Epithelial cell of prostate (primary cell): ENCODE measurements at regions not wholly inside any gene's neighbourhood (a gene's known extent, or its start where the extent isn't known, plus 50 kb on each side); places are given as distances from the start of the nearest gene placed in this dataset.

Experiments used
- DNase-seq: peaks from one replicate; pipeline ENCODE4 v3.0.0-alpha.2; 2011; ENCODE audit warnings: low read depth, low spot score
- H3K27ac ChIP-seq: fragments of 450-650 bp; 2 replicates; pipeline ENCODE4 v1.5.1; 2017; ENCODE audit warnings: mild to moderate bottlenecking

GRCh38 chr20:58096880-58097423 is 131.5 kb downstream of the ANKRD60 start:
- H3K27ac ChIP-seq: no peak overlapping the region
- DNase-seq: no peak

DNA sequence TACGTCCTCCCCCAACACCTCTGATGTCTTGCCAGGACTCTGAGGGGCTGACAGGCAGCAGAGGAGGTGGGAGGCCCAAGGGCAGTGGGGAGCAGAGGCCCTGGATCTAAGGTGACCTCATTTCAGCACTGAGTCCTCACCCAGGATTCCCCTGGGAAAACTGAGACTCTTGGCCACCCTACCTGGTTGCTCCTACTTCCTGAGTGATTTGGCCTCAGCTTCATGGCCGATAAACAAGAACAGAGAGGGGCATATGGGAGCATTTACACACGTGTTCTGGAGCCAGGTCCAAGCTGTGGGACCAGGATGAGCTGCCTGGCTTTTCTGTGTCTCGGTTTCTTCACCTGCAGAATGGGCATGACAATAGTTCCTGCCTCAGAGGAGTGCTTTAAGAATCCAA is 133.8 kb downstream of the ANKRD60 start:
- no peak for DNase-seq

GRCh38 chr20:58094160-58094559 is 134.3 kb downstream of the ANKRD60 start:
- no peak for DNase-seq
- no peak overlapping the region for H3K27ac ChIP-seq

More for the DNA sequence above, 133.8 kb downstream of the ANKRD60 start:
- H3K27ac ChIP-seq: no peak overlapping the region

DNA sequence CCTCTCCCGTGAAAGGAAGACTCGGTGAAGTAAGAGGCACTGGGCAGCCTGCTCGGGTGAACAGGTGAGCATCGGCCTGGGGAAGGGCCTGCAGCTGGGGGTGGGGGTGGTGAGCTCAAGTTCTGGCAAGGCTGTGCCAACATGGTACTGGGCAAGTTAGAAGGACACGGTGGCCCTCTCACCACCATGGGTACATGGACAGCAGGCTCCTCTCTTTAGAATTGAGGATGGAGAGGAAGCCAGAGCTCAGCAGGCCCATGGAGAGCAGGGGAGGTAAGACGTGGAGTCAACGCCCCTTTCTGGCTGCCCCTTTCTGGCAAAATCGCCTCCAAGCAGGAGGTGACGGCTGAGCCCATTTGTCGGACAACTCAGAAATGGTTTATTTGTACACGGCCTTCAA is 135.6 kb downstream of the ANKRD60 start:
- DNase-seq: no peak

DNA sequence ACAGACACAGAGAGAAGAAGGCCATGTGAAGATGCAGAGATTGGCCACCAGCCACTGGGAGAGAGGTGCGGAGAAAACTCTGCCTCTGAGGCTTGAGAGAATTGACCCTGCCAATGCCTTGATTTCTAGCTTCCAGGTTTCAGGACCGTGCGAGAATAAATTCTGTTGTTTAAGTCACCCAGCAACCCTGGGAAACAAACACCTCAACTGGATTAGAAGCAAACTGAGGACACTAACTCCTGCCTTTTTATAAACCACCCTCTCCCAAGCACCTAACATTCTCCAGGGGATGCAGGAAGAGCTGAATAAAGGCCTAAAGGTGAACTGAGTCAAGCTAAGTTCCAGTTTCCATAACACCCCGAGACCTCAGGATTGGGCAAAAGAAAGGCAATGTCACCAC is 136.1 kb downstream of the ANKRD60 start:
- DNase-seq: no peak
- no peak overlapping the region for H3K27ac ChIP-seq

More for the DNA sequence above, 135.6 kb downstream of the ANKRD60 start:
- no peak overlapping the region for H3K27ac ChIP-seq

DNA sequence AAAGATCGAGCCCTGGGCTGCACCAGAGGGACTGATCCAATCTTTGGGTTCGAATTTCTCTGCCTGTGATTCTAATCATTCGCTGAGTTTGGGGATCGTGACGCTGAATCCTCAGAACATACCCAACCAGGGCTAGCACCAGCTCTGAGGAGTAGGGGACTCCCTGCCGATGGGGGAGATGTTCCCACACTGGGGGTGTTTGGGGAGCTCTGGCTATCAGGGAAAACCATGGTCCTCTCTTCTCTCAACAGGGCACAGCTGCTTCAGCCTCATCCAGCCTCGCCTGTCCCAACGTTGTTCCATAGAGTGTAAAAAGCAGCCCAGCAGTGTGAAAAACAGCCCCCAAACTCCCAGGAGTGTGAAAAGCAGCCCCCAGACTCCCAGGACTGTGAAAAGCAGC is 136.6 kb downstream of the ANKRD60 start:
- DNase-seq: no peak
- H3K27ac ChIP-seq: no peak overlapping the region

GRCh38 chr20:58090161-58090560 is 138.3 kb downstream of the ANKRD60 start:
- H3K27ac ChIP-seq: no peak overlapping the region
- DNase-seq: no peak

GRCh38 chr20:58088625-58089024 is 139.8 kb downstream of the ANKRD60 start:
- no peak for DNase-seq
- no peak overlapping the region for H3K27ac ChIP-seq

DNA sequence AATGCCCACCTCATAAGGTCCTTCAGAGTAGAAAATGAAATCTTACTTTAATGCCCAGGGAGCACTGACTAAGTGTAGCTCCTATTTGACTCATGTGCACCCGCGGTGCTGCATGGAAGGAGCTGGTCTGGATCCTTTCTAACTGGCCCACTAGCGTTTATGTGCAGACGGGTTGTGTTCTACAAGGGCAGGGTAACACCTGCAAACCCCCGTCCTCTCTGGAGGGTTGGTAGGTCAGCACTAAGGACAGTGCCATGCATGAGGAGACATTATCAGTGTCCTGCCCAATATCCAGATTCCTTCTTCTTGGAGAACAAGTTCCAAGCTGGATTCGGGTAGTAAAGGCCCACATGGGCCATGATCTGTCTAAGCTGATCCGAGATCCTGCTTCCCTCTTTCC is 140.3 kb downstream of the ANKRD60 start:
- DNase-seq: no peak

DNA sequence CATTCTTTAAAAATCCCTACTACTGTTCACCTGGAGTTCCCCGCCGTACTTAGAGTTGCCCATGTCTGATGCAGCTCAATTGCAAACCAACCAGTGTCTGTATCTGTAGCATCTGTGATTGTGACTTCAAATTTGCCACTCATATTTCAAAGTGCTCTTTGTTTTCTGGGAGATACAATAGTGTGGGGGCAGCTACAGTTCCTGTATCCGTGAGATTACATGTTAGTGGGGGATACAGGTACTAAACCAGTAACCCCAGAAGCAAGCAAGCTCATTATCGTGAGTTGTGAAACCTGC is 140.9 kb downstream of the ANKRD60 start:
- no peak for DNase-seq
- no peak overlapping the region for H3K27ac ChIP-seq

More for the DNA sequence above, 140.3 kb downstream of the ANKRD60 start:
- no peak overlapping the region for H3K27ac ChIP-seq

GRCh38 chr20:58086763-58087561 is 141.5 kb downstream of the ANKRD60 start:
- no peak overlapping the region for H3K27ac ChIP-seq
- DNase-seq: no peak

- DNase-seq: peak; percentile 40
- H3K27ac ChIP-seq: no peak overlapping the region
Measured at GRCh38 chr20:58084966-58085365, 143.5 kb downstream of the ANKRD60 start.

DNA sequence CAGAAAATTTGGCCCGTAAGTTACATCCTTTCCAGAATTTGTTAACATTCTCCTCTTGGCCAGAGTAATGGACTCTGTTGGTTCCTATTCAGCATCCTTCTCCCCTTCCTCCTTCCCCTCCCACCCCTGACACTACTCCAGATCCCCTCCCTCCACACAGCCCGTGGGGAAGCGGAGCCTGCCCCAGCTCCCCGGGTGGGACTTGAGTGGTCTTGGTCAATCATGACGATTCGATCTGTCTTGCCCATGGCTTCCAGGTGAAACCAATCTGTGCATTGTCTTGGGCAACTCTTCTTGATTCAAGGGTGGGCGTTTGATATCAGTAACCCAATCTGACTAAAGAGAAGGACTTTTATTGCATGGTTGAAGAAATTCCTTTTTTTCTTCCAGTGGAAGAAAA is 143.9 kb downstream of the ANKRD60 start:
- no peak for DNase-seq
- H3K27ac ChIP-seq: no peak overlapping the region

- no peak overlapping the region for H3K27ac ChIP-seq
- no peak for DNase-seq
Measured at GRCh38 chr20:58081846-58082245, 146.6 kb downstream of the ANKRD60 start.

DNA sequence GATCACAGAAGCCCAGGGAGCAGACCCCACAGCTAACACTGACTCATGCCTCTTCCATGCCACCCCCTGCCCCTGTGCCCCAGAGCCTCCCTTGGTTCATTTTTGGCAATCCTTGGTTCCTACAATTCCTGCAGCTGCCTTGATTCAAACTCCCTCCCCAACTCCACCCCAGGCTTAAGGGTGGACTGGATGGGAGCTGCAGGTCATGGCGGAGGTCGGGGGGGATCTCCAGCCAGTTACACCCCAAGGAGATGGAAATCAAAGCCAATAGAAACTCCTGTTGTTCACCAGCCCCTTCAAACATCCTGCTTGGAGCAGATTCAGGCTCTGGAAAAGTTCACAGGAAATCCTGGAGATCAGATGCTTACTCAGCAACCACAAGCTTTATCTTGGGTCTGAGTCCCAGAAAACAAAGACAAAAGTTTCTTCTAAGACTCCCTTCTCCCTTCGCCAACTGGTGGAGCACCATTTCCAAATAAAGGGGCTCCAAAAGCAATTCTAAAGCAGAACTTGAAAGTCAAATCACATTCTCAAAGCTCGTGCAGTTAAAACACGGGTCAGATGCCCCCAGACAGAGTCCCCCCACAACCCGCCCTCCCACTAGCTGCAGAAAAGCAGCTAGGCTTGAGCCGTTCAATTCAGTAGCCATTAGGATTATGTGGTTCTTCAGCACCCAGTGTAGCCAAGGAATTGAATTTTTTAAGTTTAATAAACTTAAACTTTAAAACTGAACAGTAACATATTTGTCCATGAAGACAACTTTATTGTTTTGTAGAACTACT is 149.5 kb downstream of the ANKRD60 start:
- no peak overlapping the region for H3K27ac ChIP-seq

DNA sequence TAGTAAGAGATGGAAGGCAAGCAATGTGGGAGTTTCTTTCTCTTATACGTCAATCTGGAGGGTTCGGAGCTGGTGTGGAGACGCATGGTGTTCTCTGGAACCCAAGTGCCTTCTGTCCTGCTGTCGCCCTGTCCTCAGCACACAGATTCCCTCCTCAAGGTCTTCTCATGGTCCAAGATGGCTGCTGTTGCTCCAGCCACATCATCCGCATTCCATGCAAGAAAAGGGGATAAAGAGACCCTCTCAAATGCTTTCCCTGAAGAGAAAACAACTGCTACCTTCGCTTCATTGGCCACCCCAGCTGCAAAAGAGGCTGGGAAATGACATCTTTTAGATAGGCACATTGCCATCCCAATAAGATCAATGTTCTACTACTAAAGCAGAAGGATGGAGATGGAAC is 151.2 kb downstream of the ANKRD60 start:
- H3K27ac ChIP-seq: no peak overlapping the region
- DNase-seq: no peak

More for the DNA sequence above, 149.5 kb downstream of the ANKRD60 start:
- no peak for DNase-seq

DNA sequence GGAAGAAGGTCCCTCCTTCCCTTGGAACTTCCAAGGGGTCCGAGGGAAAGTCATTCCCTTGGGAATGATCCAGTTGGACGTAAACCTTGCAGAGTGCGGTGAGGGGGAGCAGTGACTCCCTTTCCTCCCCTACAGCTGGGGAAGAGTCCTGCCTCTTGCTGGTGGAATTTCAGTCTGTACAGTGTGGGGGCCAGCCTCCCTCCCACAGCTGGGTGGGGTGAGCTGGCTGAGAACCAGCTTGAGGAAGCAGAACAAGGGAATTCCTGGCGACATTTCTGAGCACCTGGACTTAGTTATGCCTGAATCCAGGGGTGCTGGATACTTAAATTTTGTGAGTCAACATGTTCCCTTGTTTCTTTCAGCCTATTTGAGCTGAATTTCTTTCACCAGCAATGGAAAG is 152.0 kb downstream of the ANKRD60 start:
- no peak for DNase-seq
- no peak overlapping the region for H3K27ac ChIP-seq

GRCh38 chr20:58075586-58076345 is 152.7 kb downstream of the ANKRD60 start:
- DNase-seq: no peak
- no peak overlapping the region for H3K27ac ChIP-seq

DNA sequence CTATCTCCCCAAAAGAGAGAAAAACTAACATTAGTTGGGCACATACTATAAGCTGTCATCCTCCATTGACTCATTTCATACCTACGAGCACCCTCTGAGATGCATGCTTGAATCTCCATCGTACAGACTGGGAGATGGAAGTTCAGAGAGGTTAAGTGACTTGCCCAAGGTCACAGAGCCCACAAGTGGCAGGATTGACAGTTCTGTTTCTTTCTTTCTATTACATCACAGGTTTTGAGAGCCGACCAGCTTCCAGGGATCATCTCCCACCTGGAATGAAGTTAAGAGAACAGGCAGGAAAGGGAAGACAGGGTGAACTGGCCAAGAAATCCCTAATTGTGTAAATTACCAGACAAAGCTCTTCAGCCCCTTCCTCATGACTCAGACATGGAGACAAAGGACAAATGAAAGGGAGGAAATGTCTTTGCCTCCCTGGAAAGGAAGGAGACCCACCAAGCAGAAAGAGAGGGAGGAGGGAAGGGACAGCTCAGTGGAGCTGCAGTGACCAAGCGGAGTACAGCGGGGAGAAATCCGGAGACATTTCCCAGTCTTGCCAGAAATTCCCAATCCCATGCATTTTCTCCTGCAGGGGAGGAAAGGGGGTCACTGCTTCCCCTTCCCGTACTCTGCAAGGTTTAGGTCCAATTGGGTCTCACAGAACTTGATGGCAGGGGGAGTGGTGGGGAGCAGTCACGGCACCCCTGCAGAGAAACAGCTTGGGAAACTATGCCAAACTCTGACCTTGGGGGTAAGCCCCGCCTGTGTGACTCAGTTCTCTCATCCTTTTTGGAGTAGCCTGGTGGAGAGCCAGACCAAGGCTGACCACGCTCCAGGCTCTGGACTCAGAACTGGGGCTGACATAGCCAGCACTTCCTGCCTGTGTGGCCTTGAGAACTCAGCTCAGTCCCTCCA is 154.3 kb downstream of the ANKRD60 start:
- no peak overlapping the region for H3K27ac ChIP-seq
- DNase-seq: no peak
